HEK293T (cell line): ENCODE measurements at regions not wholly inside any gene's neighbourhood (a gene's known extent, or its start where the extent isn't known, plus 50 kb on each side); places are given as distances from the start of the nearest gene placed in this dataset.

Experiments
- ARNT ChIP-seq: fragments of 450-650 bp; IDR thresholded peaks from 2 replicates; pipeline ENCODE4 v1.6.1; 2017; ENCODE audit warnings: mild to moderate bottlenecking
- CTBP1 ChIP-seq: fragments of 450-650 bp; IDR thresholded peaks from 2 replicates; pipeline ENCODE4 v1.6.1; 2016; ENCODE audit warnings: borderline replicate concordance
- ELF4 ChIP-seq: fragments of 450-650 bp; IDR thresholded peaks from 2 replicates; pipeline ENCODE4 v1.6.1; 2017; ENCODE audit warnings: antibody characterized with exemption
- FOXA1 ChIP-seq: fragments of 450-650 bp; IDR thresholded peaks from 2 replicates; pipeline ENCODE4 v1.6.1; 2016; ENCODE audit warnings: mild to moderate bottlenecking
- FOXK2 ChIP-seq: fragments of 450-650 bp; IDR thresholded peaks from 2 replicates; pipeline ENCODE4 v1.6.1; 2016; ENCODE audit warnings: mild to moderate bottlenecking
- FOXM1 ChIP-seq: fragments of 450-650 bp; IDR thresholded peaks from 2 replicates; pipeline ENCODE4 v1.6.1; 2017; ENCODE audit warnings: mild to moderate bottlenecking, borderline replicate concordance
- HDGF ChIP-seq: fragments of 450-650 bp; IDR thresholded peaks from 2 replicates; pipeline ENCODE4 v1.6.1; 2017; ENCODE audit warnings: antibody characterized with exemption, borderline replicate concordance
- L3MBTL2 ChIP-seq: fragments of 450-650 bp; conservative IDR thresholded peaks from 2 replicates; pipeline ENCODE4 v1.6.1; 2016; ENCODE audit warnings: mild to moderate bottlenecking
- NFRKB ChIP-seq: fragments of 450-650 bp; IDR thresholded peaks from 2 replicates; pipeline ENCODE4 v1.6.1; 2016; ENCODE audit warnings: mild to moderate bottlenecking, moderate library complexity
- PKNOX1 ChIP-seq: fragments of 450-650 bp; IDR thresholded peaks from 2 replicates; pipeline ENCODE4 v1.6.1; 2016
- SP1 ChIP-seq: fragments of 450-650 bp; IDR thresholded peaks from 2 replicates; pipeline ENCODE4 v1.6.1; 2017
- SUZ12 ChIP-seq: fragments of 450-650 bp; IDR thresholded peaks from 2 replicates; pipeline ENCODE4 v1.6.1; 2016; ENCODE audit warnings: mild to moderate bottlenecking
- TARDBP ChIP-seq: fragments of 450-650 bp; IDR thresholded peaks from 2 replicates; pipeline ENCODE4 v1.6.1; 2016
- ZNF384 ChIP-seq: fragments of 450-650 bp; IDR thresholded peaks from 2 replicates; pipeline ENCODE4 v1.6.1; 2016

GRCh38 chr18:4720518-4720917, 265.4 kb upstream of the DLGAP1 start:
- TF ChIP-seq FOXM1 (no peak), ZNF384 (no peak), PKNOX1 (no peak), TARDBP (no peak), SP1 (no peak), ELF4 (no peak), ARNT (no peak), FOXA1 (no peak), HDGF (no peak), SUZ12 (no peak), FOXK2 (no peak), L3MBTL2 (no peak), CTBP1 (no peak), NFRKB (no peak)
